NCI-H526 treated with DMSO at 0.1 percent for 48 hours (cell line): ENCODE measurements at regions not wholly inside any gene's neighbourhood (a gene's known extent, or its start where the extent isn't known, plus 50 kb on each side); places are given as distances from the start of the nearest gene placed in this dataset.
A peak's percentile ranks its signal among the peaks of the same experiment; 100 is the strongest.
"Not testable (repeated sequence)": the region's sequence is repeated elsewhere in the genome, so short reads cannot be mapped to it uniquely, and the experiment has no call there.

Experiments used
- DNase-seq: peaks from one replicate; lab custom pipeline; 2025; lab: John Stamatoyannopoulos, UW

DNA sequence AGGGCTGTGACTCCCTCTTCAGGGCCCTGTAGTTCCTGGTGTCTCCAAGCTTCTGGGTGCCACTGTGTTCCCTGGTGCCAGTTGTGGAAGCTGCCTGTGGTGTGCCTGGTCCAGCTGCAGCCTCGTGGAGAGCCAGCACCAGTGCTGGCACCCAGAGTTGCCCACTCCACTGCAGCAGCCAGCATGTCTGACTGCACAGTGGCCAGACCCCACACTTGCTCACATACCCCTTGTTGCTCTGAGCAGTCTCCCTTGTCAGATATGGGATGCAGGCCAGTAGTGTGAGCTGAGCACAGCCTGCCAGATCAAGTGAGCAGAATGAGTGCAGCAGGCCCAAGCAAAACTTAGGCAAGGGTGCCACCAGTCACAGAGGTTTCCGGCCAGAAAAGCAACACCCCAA, 108.6 kb downstream of the ZMAT1 start:
- no peak for DNase-seq

DNA sequence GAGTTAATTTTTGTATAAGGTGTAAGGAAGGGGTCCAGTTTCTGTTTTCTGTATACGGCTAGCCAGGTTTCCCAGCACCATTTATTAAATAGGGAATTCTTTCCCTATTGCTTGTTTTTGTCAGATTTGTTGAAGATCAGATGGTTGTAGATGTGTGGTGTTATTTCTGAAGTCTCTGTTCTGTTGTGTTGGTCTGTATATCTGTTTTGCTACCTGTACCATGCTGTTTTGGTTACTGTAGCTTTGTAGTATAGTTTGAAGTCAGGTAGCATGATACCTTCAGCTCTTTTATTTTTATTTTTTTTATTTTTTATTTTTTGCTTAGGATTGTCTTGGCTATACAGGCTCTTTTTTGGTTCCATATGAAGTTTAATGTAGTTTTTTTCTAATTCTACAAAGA, 114.1 kb downstream of the ZMAT1 start:
- not testable (repeated sequence) for DNase-seq

DNA sequence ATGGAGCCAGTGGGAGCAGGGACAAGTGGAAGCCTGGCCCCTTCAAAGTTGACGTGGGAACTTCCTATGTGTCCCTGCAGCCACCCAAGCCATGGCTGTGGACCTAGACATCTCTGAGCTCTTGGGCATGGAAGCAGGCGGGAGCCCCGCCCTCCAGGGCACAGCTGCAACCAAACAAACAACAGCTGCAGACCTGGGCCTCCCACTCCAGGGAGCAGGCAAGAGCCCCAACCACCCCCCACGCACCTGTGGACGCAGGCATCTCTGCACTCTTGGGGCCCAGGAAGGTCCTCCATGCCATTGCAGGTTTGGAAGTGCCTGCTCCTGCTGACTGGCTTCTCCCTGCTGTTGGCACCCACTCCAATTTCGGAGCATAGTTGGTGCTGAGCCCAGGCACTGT, 118.6 kb downstream of the ZMAT1 start:
- no peak for DNase-seq

DNA sequence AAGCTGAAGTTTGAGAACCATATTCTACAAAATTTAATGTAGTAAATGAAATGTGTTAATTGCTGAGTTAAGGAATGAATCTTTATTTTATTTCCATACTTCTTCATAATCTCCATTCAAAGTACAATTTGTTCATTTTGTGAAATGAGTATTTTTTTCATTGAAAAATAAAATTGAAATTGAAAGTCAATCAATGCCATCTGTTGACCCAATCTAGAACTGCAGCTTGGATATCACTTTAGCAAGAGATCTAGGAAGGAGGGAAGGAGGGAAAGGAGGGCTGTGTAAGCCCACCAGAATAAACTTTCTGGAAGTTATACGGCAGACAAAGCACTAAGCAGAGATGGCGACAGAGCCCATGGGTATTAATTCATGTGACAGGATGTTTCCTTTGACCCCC, 128.4 kb downstream of the ZMAT1 start:
- DNase-seq = no peak

DNA sequence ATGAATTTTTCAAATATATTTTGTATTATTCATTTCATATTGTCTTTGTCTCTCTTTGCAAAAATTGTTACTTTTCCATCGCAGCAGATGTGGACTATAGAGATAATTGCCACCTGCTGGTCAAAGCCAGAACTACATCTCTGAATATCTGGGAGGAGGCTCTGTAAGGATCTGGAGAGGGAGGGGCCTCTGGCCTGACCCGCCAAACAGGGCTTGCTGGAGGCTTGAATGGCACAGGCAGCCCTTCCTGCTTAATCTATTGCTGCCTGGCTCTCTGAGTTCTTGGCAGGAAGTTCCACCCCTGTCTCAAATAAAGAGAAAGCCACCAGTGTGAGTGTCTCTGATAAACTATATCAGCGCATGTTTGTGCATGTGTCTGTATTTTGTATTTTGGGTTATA, 132.4 kb downstream of the ZMAT1 start:
- peak; percentile 80 for DNase-seq

DNA sequence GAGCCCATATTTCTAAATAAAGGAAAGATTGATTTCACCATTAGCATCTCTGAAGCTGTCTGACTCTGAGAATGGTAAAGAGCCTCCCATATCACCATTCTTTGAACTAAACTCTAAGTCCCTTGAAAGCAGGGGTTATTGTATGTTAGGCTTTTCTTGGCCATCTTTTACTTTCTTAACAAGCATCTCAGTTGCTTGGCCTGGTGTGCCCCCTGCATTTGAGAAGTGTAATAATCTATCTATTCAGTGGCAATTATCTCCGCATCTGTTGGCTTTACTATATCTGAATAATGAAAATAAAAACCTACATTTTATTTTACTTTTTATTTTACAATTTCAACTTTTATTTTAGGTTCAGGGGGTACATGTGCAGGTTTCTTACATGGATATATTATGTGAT, 128.3 kb upstream of the ARMCX2 start:
- no peak for DNase-seq

DNA sequence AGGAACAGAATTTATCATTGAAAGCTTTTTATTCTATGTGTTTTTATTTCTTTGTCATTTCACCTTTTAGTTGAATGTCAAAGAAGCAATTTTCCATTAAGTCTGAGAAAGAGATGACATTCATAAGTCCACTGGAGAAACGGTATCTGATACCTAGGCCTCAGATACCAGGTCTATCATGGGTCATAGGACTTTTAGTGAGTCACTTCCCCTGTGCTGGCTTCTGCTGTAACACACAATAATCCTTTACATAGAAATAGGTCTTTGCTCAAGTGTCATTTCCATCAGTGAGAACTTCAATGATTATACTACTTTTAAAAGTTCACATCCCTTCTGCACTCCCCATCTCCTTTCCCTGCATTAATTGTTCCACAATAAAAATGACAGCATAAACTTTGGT, 125.5 kb upstream of the ARMCX2 start:
- no peak for DNase-seq

DNA sequence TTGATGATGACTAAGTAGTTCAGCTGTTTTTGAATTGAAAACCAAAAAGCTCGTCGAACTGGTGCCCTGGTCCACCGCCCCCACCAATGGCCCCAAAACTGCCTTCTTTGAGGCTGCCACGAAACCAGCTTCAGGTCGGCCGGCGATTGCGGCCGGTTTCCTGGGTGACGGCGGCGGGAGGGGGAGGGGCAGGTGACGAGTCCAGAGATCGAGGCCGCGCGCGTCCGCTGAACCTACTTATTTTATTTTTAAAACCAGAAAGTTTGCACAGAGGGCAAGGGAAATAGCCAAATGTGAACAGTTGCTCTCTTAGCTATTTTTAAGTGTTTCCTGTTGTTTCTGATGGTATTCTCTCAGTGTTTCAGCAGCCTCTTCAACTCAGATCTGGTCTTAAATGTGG, 120.8 kb upstream of the ARMCX2 start:
- not testable (repeated sequence) for DNase-seq

DNA sequence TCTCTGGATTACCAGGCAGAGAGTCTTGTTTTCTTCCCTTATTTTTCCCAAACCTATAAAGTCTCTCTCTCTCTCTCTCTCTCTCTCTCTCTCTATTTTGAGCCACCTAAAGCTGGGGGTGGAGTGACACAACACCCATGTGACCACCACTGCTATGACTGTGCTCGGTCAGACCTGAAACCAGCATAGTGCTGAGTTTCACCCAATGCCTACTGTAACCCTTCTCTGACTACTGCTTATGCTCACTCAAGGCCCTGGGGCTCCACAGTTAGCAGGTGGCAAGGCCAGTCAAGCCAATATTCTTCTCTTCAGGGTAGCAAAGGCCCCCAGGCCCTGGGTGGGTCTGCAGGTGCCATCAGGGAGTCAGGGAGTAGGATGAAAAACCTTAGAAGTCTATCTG, 114.7 kb upstream of the ARMCX2 start:
- no peak for DNase-seq

DNA sequence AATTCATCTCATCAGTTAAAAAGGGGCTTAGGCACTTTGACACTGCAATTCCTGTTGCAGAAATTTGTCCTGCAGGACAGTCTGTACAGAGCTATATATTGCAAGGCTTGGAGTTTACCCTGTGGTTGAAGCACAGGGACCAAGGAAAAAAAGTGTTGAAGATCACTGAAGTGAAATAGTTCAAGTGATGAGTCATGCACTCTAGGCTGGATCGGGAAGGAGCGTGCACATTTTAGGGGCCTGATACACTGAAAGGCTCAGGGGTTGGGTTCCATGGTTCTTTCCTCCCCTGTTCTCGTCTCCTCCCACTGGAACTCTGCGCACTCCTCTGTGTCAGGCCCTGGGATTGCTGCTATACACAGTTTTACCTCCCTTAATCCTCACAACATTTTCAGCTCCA, 104.9 kb upstream of the ARMCX2 start:
- no peak for DNase-seq

DNA sequence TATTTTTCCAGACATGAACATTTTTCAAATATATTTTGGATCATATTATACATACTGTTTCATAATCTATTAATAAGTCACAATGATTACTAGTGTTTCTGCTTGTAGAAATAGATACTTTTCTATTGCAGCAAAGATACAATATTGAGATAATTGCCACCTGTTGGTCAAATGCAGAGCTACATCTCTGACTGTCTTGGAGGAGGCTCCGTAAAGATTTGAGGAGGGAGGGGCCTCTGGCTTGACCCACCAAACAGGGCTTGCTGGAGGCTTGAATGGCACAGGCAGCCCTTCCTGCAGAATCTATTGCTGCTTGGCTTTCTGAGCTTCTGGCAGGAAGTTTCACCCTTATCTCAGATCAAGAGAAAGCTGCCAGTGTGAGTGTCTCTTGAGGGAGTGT, 99.3 kb upstream of the ARMCX2 start:
- DNase-seq = peak; percentile 10

DNA sequence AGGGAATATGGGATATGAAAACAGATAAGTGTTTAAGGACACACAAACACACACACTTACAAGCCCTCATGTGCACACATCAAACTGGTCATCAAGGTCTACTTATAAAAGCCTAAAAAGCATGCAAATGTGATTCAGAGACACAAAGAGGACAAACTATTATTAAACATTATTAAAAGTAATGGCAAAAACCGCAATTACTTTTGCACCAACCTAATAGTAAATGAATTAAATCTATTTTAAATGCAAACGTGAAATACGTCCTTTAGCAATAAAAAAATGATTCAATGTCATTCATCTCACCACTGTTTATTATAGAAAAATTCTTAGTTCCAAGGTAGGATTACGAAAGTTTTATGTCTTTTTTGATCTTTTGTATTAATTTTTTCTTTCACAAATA, 91.1 kb upstream of the ARMCX2 start:
- no peak for DNase-seq

DNA sequence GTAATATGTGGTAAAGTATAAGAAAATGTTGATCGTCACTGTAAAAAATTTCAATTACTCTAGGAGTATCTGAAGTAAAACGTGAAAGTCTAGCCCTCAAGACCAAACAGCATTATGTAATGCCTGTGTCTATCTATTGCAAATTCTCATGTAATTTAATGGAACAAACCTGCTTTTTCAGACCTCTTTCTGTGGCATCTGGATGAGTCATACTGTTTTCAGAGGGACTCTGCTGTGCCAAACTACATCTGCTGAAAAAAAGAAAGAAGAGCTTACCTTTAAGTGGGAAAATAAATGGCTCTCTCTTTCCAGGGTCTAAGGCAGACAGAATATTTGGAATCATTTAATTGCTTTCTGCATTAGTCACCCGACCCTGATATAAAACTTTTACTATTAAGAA, 89.8 kb upstream of the ARMCX2 start:
- no peak for DNase-seq

DNA sequence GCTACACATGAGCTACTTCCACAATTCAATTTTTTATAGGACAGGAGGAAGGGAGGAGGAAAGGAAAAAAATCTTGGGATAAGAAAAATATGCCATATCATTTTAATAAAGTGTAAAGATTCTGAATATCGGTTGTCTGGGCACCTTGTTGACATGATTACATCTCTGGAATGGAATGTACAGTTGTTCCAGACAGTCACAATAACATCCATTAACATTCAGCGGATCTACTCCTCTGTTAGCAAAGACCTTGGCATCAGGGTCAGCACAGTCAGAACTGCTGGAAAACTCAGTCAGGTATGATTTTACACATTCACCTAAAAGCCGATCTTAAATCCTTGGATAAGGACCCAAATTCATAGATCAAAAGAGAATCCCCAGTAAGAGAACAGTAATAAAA, 85.4 kb upstream of the ARMCX2 start:
- no peak for DNase-seq

DNA sequence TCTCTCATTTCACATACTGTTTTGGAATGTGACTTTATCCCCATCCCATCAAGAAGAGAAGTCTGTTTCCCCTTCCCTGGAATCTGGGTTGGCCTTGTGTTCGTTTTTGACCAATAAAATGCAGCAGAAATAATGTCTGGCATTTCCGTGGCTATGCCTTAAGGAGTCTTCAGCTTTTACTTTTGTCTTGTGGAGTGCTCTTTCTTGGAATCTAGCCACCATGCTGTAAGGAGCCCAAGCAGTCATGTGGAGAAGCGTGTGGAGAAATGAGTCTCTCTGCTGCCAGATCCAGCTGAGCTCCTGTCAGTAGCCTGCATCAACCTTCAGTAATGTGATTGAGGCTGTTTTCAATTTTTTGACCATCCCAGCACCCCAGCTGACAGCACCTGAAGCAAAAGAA, 84.4 kb upstream of the ARMCX2 start:
- DNase-seq = no peak

DNA sequence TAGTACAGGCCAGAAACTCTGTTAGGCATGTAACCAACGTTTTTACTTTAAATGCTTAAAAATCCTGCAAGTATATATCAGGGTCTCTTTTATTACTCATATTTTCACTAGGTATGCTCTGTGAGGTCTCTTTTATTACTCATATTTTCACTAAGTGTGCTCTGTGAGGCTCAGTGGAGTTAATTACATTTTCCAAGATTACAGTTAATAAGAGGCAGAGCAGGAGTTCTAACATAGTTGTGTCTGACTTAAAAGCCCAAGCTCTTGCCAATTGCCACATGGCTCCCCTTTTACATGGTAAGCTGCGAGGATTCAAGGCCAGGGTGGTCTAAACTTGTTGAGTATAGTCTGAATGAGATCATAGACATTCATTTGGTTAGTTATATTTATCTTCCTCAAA, 81.0 kb upstream of the ARMCX2 start:
- no peak for DNase-seq

DNA sequence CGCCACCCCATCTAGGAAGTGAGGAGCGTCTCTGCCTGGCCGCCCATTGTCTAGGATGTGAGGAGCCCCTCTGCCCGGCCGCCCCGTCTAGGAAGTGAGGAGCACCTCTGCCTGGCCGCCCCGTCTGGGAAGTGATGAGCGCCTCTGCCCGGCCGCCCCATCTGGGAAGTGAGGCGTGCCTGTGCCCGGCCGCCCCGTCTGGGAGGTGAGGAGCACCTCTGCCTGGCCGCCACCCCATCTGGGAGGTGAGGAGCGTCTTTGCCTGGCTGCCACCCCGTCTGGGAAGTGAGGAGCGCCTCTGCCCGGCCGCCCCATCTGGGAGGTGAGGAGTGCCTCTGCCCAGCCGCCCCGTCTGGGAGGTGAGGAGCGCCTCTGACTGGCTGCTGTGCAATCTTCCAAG, 79.2 kb upstream of the ARMCX2 start:
- DNase-seq = not testable (repeated sequence)

DNA sequence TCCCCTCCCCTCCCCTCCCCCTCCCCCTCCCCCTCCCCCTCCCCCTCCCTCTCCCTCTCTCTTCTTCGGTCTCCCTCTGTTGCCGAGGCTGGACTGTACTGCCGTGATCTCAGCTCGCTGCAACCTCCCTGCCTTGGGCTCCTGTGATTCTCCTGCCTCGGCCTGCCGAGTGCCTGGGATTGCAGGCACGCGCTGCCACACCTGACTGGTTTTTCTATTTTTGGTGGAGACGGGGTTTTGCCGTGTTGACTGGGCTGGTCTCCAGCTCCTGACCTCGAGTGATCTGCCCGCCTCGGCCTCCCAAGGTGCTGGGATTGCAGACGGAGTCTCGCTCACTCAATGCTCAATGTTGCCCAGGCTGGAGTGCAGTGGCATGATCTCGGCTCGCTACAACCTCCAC, 78.8 kb upstream of the ARMCX2 start:
- DNase-seq = not testable (repeated sequence)

DNA sequence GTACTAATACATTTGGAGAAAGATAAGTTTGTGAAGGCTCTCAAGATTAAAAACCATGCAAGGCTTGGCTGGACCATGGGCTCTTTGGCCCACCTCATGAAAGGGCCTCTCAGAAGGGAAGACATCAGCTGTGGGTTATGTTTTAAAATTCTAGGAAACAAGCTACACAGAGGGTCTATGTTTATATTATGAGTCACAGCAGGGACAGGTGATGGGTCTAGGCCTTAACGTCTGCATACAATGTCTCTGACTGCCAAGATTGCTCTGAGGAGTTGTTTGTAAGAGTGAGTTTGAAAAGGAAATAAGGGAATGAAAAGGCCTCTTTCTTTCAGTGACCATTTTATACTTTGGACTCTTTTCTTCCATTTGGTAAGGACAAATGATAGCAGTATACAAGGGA, 77.0 kb upstream of the ARMCX2 start:
- DNase-seq = no peak

DNA sequence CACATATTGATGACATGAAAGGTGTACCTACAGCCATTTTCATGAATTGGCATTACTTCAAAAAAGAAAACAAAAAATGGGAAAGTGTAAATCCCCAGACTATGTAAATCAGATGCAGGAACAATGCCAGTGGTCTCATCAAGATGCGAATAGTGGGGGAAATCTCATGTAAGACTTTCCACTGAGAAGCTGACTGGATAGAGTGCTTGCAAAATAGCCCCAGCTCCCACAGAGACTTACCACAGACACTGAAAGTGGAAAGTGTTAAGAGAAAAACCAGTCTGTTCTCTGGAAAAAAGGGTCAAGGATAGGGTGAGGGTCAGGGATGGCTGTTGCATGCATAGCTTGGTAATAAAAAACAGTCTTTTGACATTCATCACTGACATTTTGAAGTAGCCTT, 73.2 kb upstream of the ARMCX2 start:
- DNase-seq = no peak

DNA sequence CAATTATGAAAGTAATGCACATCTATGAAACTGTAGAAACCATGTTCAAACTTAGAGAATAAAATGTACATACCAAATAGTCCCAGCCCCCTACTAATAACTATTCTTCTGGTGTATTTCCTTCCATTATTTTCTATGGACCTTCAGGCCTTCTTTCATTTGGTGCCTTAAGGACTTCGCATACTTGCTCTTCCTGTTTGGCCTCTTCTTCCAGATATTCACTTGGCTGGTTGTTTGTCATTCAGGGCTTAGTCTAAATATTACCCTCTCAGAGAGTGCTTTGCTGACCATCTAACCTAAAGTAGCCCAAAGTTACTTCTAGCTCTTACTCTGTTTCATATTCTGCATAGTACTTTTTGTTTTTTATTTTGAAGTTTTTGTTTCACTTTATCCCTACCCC, 70.3 kb upstream of the ARMCX2 start:
- DNase-seq = no peak
